OCI-LY3 (cell line): ENCODE measurements at regions not wholly inside any gene's neighbourhood (a gene's known extent, or its start where the extent isn't known, plus 50 kb on each side); places are given as distances from the start of the nearest gene placed in this dataset.

Source experiments
- H2AFZ ChIP-seq: fragments of 200-600, 300-600 bp; shearing (Covaris generic); 2 replicates; pipeline ENCODE4 v1.6.0; 2014; ENCODE audit warnings: antibody characterized with exemption, low read depth, low read length
- H3K27ac ChIP-seq: fragments of 200-600, 300-600 bp; sonication (generic); 2 replicates; pipeline ENCODE4 v1.5.1; 2014; ENCODE audit warnings: mild to moderate bottlenecking, low read length, moderate library complexity, mixed read lengths
- H3K27me3 ChIP-seq: fragments of 200-600, 300-600 bp; sonication (generic); 2 replicates; pipeline ENCODE4 v1.6.1; 2014; ENCODE audit warnings: low read depth, low read length, mixed read lengths
- H3K36me3 ChIP-seq: fragments of 200-600, 300-600 bp; sonication (generic); replicated peaks from 2 replicates; pipeline ENCODE3; 2014; ENCODE audit warnings: low read depth, low read length, mixed read lengths
- H3K4me1 ChIP-seq: fragments of 300-600, 200-600 bp; sonication (generic); 2 replicates; pipeline ENCODE4 v1.6.1; 2014; ENCODE audit warnings: low read length, mixed read lengths
- H3K4me2 ChIP-seq: fragments of 200-600, 300-600 bp; sonication (generic); 2 replicates; pipeline ENCODE4 v1.6.1; 2014; ENCODE audit warnings: low read length, mixed read lengths
- H3K4me3 ChIP-seq: fragments of 300-600, 200-600 bp; sonication (generic); 2 replicates; pipeline ENCODE4 v1.5.1; 2014; ENCODE audit warnings: antibody characterized with exemption, mild to moderate bottlenecking, low read length, moderate library complexity
- H3K79me2 ChIP-seq: fragments of 300-600, 200-600 bp; shearing (Covaris generic); 2 replicates; pipeline ENCODE4 v1.6.1; 2014; ENCODE audit warnings: mild to moderate bottlenecking, low read length, mixed read lengths
- H3K9ac ChIP-seq: fragments of 300-600, 200-600 bp; shearing (Covaris generic); 2 replicates; pipeline ENCODE4 v1.6.0; 2014; ENCODE audit warnings: mild to moderate bottlenecking, low read length, moderate library complexity
- H3K9me3 ChIP-seq: fragments of 200-600, 300-600 bp; shearing (Covaris generic); 2 replicates; pipeline ENCODE4 v1.6.1; 2014; ENCODE audit warnings: low read length, mixed read lengths; ENCODE audit not compliant: insufficient read depth
- H4K20me1 ChIP-seq: fragments of 200-600, 300-600 bp; sonication (generic); 2 replicates; pipeline ENCODE4 v1.6.1; 2016; ENCODE audit warnings: low read length, mixed read lengths; ENCODE audit not compliant: insufficient read depth
- EZH2phosphoT487 ChIP-seq: fragments of 200-600 bp; shearing (Covaris generic); IDR thresholded peaks from 2 replicates; pipeline ENCODE4 v1.6.1; 2018; ENCODE audit warnings: antibody characterized with exemption, mixed run types, low read depth
- TF ChIP-seq, protein P1 (sequence below): fragments of 200-600, 300-600 bp; sonication (generic); IDR thresholded peaks from 2 replicates; pipeline ENCODE4 v1.5.1; 2014; ENCODE audit warnings: antibody characterized with exemption, low read length, low read depth

DNA sequence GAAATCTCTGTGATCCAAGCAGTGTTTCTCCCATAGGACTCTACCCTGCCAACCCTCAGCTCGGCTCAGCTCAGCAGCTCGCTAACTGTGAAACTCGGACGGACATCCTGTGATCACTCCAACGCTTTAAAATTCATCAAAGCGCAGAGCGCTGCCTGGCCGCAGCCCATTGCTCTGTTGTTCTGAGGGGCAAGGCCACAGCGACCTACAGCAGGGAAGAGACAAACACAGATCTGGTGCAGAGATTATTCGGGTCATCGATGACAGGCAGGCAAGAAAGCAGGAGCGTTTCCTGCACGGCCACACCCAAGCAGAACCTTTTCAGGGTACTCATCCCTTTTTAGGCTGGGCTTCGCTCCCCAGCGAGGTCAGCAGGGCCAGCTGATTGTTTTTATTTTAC, 72.1 kb downstream of the INSIG1 start:
- H3K27me3 ChIP-seq = no peaks in the 10 kb centered on the region; the same call in 1 of the 2 replicates

DNA sequence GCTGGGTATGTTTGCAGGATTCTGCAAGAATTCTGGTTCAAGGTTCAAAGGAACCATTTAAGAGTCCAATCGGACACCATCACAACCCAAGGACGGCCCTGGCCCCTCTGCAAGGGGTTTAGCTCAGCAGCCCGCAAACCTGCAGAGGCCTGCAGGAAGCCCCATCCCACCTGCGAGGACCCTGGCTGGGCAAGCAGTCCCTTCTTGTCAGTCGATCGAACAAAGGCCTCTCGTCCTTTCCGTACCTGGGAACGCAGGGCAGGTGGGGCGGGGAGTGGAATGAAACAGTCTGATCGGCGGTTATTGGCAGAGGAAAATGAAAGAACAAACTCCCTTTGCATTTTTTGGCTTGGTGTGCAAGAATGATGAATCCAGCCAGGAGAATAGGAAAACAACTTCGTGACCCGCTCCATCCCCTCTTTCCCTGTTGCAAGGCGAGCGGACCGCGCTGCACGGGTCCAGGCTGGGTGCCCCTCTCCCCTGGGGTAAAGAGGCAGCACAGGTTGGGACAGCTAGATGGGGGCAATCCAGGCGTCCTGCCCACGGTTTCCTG, 73.7 kb downstream of the INSIG1 start:
- H3K4me2 ChIP-seq = no peak overlapping the region

More for the DNA sequence above, 72.1 kb downstream of the INSIG1 start:
- H3K9me3 ChIP-seq = no peaks in the 10 kb centered on the region
- no peaks in the 10 kb centered on the region for H3K79me2 ChIP-seq
- H3K4me2 ChIP-seq = no peak overlapping the region
- no peaks in the 10 kb centered on the region for H4K20me1 ChIP-seq
- H3K27ac ChIP-seq = no peak overlapping the region
- H3K9ac ChIP-seq = no peak overlapping the region
- H3K36me3 ChIP-seq = no peaks in the 10 kb centered on the region
- H2AFZ ChIP-seq = no peak overlapping the region
- H3K4me1 ChIP-seq = no peaks in the 10 kb centered on the region
- H3K4me3 ChIP-seq = no peak overlapping the region
- TF ChIP-seq EZH2phosphoT487 = no peak
- TF ChIP-seq, protein P1, sequence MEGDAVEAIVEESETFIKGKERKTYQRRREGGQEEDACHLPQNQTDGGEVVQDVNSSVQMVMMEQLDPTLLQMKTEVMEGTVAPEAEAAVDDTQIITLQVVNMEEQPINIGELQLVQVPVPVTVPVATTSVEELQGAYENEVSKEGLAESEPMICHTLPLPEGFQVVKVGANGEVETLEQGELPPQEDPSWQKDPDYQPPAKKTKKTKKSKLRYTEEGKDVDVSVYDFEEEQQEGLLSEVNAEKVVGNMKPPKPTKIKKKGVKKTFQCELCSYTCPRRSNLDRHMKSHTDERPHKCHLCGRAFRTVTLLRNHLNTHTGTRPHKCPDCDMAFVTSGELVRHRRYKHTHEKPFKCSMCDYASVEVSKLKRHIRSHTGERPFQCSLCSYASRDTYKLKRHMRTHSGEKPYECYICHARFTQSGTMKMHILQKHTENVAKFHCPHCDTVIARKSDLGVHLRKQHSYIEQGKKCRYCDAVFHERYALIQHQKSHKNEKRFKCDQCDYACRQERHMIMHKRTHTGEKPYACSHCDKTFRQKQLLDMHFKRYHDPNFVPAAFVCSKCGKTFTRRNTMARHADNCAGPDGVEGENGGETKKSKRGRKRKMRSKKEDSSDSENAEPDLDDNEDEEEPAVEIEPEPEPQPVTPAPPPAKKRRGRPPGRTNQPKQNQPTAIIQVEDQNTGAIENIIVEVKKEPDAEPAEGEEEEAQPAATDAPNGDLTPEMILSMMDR = no peak

DNA sequence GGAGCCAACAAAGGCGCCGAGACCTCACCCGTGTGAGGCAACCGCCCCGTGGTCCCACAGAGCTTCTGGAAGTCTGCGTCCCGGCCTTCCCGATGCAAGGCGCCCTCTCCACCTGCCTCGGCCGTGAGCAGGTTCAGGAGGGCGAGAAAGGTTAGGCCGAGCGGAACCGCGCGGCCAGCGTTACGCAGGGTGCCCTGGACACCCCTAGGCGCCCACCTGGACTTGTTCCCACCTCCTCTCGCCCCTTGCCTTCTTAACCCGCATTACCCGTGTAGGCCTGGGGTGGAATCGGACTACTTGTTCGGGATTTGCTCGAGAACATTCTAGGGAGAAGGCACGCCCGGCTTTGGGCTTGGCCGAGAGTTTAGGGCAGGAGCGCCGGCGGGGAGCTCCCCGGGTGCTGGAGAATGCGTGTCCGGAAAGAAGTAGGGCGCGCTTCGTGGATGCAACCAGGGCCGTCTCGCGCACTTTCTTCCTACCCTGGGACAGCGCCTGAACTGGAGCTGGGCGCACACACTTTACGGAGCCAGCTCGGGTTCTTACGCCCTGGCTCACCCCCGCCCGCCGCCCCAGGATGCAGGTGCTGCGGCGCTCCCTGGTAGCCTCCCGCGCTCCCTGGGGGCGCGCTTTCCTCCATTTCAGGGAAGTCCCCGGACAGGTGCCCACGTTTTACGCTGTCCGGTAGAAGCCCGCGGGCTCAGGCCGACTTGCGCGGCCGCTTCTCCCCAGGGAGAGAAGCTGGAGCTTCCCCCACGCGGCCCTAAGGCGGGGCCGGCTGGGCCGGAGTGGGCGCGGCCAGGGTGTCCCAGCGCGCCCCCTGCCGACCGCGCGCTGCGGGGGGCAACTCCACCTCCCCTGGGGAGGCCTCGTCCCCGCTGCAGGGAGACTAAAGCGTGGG, 74.5 kb downstream of the INSIG1 start:
- Histone ChIP-seq H2AFZ (no peak overlapping the region), H3K27me3 (peaks cover 19% of the 10 kb centered on the region), H3K27ac (no peak overlapping the region)

More for the DNA sequence above, 73.7 kb downstream of the INSIG1 start:
- no peak overlapping the region for H2AFZ ChIP-seq
- H3K9me3 ChIP-seq = no peaks in the 10 kb centered on the region
- H3K79me2 ChIP-seq = no peaks in the 10 kb centered on the region
- H3K27ac ChIP-seq = no peak overlapping the region
- H3K27me3 ChIP-seq = peaks cover 11% of the 10 kb centered on the region
- H3K9ac ChIP-seq = no peak overlapping the region
- no peaks in the 10 kb centered on the region for H3K4me1 ChIP-seq
- TF ChIP-seq, protein P1 = no peak
- TF ChIP-seq EZH2phosphoT487 = no peak
- H3K36me3 ChIP-seq = no peaks in the 10 kb centered on the region
- no peak overlapping the region for H3K4me3 ChIP-seq
- no peaks in the 10 kb centered on the region for H4K20me1 ChIP-seq

More for the DNA sequence above, 74.5 kb downstream of the INSIG1 start:
- Histone ChIP-seq H3K4me1 (no peaks in the 10 kb centered on the region), H3K9me3 (no peaks in the 10 kb centered on the region), H3K79me2 (no peaks in the 10 kb centered on the region), H3K9ac (no peak overlapping the region), H3K4me2 (no peak overlapping the region), H3K36me3 (no peaks in the 10 kb centered on the region), H3K4me3 (no peak overlapping the region), H4K20me1 (no peaks in the 10 kb centered on the region)
- TF ChIP-seq EZH2phosphoT487 = no peak
- TF ChIP-seq, protein P1 = no peak
